ENCODE measurements at regions not wholly inside any gene's neighbourhood (a gene's known extent, or its start where the extent isn't known, plus 50 kb on each side); places are given as distances from the start of the nearest gene placed in this dataset.
"Not testable (repeated sequence)": the region's sequence is repeated elsewhere in the genome, so short reads cannot be mapped to it uniquely, and the experiment has no call there.

DNA sequence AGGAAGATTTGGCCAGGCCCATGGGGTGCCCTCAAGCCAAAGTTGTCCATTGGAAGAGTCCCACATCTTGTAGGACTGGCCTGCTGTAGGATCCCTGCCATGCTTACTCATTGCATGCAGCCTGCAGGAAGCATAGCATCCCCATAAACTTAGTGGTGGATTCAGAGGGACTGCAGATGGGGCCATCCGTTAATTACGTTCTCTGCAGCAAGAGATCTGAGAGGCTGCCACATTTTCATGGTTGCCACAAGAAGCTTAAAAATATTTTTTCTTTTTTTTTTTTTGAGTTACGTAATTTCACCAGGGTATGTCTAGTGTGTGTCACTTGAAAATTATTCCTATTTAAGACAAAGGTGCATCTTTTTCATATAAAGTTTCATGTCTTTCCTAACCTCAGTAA is 329.7 kb upstream of the USP24 start:
- no peak for DNase-seq

DNA sequence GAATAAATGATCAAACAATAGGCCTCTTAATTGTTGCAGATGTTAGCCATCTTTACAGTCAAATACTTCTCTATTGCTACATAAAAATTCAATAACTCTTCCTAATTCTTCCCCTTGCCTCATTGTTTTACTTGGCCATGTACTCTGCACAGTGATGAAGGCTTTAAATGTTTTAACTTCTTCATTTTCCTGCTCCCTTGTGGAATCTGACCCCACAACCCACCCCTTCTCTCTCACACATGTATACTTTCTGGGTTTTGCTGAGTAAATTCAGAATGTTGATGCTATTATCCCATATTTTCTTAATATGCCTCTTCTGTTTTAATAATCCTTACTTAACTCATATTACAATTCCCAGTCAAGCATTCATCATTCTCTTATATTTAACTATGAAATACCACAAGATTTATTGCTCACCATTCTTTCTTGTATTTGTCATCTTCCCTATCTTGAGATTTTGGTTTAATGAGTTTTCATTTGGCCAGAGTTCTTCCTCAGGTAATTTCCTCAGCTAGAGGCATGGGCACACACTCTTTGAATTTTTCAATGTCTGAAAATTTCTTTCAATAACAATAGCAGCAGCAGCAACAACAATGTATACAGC is 327.8 kb upstream of the USP24 start:
- no peak for DNase-seq

GRCh38 chr1:55541296-55541695 is 326.1 kb upstream of the USP24 start:
- no peak for DNase-seq

- no peak for DNase-seq
These were observed 324.7 kb upstream of the USP24 start for GRCh38 chr1:55539652-55540512.

DNA sequence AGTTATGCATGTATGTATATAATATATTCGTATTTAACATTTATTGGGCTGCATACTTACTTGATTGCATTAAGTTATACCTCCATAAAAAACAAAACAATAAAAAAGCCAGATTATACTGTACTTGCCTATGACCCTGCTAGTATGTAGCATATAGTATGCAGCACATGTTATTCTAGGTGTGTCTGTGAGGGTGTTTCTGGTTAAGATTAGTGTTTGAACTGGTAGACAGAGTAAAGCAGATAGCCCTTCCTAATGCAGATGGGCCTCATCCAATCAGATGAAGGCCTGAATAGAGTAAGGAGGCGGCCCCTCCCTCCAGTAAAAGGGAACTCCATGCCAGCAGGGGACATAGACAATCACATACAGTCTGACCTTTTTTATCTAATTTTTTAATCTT is 323.3 kb upstream of the USP24 start:
- no peak for DNase-seq

- no peak for DNase-seq
These were observed 321.3 kb upstream of the USP24 start for GRCh38 chr1:55536545-55536865.

DNA sequence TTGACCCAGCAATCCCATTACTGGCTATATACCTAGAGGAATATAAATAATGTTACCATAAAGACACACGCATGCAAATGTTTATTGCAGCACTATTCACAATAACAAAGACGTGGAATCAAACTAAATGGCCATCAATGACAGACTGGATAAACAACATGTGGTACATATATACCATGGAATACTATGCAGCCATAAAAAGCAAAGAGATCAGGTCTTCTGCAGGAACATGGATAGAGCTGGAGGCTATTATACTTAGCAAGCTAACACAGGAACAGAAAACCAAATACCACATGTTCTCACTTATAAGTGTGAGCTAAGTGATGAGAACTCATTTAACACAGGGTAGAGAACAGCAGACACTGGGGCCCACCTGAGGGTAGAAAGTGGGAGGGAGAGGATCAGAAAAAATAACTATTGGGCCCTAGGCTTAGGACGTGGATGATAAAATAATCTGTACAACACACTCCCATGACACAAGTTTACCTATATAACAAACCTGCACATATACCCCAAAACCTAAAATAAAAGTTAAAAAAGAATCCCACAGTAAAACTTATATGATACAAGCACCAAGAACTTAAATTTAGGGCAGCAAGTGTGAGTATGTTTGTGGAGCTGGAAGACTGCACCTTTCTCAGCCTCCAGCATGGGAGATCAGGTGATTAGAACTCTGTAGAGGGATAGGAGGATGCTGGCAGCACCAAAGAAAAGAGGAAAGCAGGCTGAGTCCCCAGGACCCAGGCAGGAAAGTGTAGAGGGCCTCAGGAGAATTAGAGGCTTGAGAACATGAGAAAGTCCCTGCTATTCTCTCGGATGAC is 320.8 kb upstream of the USP24 start:
- DNase-seq: no peak

DNA sequence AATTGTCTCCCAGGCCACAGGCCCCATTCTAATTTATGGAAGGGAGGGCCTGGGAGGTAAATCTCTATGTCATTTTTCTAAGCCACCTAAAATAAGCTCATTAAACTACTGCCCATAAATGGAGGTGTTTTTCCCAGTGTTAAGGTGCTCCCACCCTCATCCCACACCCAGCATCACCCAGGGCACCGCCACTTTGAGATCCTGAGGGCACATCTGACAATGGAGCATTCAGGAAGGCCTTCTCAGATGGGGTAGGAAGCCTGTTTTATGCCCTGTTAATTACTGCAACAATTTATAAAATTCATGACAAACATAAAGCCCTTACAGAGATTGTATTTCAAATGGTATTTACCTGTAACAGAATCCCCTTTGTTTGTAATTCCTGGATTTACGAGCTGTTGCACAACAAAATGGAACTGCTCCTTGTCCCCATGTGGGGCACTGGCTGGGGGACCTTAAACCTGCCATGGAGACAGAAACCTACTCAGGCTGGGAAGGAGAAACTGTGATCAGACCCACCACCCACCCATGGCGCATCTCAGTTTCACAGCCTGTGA is 319.5 kb upstream of the USP24 start:
- DNase-seq: no peak

DNA sequence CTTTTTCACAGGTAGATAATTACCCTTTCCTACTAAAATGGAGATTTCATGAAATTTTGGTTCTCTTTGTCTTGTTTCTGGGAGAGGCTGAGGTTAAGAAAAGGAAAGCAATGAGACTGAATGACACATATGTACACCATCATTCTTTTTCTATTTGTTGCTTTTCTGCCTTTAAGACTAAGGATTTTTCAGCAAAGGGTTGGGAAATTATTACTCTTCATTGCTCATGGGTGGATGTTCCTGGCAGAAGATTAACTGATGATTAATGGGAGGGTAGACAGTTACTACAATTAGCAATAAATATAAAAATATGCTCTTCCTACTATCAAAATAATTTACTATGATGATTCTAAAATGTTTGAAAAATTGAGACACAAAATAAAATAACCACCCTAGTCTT is 316.5 kb upstream of the USP24 start:
- DNase-seq: no peak

DNA sequence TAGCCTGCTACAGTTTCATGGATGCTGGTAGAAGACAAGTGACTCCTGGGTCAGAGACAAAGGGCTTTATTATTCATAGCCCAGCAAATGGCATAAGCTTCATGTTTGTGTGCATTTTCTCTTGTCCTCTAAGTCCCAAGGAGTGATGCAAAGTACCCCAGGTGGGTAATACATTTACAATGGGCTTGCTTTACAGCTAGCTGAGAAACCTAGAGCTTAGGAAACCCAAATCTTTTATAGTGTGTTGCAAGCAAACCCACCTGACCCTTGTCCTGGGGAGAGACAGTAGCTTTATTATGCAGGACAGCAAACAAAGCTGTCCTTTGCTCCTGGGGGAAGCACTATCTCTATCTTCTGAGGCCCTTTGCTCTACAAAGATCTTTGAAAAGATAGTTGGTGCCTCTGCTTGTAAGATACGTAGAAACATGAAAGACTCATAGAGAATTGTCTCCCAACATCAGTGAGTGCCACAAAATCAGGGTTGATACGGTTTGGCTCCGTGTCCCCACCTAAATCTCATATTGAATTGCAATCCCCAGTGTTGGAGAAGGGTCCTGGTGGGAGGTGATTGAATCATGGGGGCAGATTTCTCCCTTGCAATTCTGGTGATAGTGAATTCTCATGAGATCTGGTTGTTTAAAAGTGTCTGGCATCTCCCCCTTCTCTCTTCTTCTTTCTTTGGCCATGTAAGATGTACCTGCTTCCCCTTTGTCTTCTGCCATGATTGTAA is 315.8 kb upstream of the USP24 start:
- DNase-seq: no peak

- no peak for DNase-seq
These were observed 313.9 kb upstream of the USP24 start for GRCh38 chr1:55529017-55529416.

DNA sequence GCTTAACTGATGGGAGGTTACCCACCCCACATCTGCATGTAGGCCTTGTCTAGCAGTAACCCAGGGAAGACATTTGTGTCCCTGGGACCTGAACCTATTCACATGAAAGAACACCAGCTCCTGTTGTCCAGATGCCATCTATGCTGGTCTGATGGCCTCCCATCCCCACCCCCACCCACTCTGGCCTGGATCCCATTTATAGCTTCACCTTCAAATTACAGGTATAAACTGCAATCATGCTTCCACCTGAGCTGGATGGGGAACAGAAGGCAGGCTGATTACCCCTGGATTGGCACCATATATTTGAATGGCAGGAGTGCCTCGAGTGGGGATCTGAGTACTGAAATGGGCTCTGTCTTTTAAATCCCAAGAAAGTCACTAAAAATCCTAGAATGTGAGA is 312.7 kb upstream of the USP24 start:
- DNase-seq: no peak

- no peak for DNase-seq
These were observed 311.6 kb upstream of the USP24 start for GRCh38 chr1:55526716-55527115.

- no peak for DNase-seq
These were observed 308.8 kb upstream of the USP24 start for GRCh38 chr1:55524006-55524405.

GRCh38 chr1:55522982-55523381 is 307.8 kb upstream of the USP24 start:
- DNase-seq: no peak

GRCh38 chr1:55522353-55522903 is 307.3 kb upstream of the USP24 start:
- DNase-seq: no peak

- no peak for DNase-seq
These were observed 305.7 kb upstream of the USP24 start for GRCh38 chr1:55520861-55521260.

- DNase-seq: no peak
These were observed 304.9 kb upstream of the USP24 start for GRCh38 chr1:55519937-55520683.

DNA sequence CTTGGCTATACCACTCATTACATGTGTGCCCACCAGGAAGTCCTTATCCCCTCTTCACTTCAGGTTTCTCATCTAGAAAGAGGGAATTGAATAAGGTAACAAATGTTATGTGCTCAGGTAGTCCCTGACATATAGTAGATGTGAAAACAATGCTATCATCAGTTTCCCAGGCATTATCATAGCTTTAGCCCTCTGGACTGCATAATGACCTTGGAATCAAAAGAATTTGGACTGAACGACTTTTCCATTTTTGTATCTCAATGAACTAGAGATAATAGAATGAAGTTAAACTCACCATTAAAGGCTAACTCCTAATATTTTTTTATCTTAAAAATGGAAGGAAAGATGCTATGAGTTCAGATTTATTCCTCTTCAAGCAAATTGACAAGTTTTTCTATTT is 304.1 kb upstream of the USP24 start:
- DNase-seq: no peak

GRCh38 chr1:55517036-55517435 is 301.9 kb upstream of the USP24 start:
- no peak for DNase-seq

GRCh38 chr1:55514571-55514970 is 299.4 kb upstream of the USP24 start:
- DNase-seq: not testable (repeated sequence)

GRCh38 chr1:55512466-55512865 is 297.3 kb upstream of the USP24 start:
- no peak for DNase-seq
